GM19395 (cell line): ENCODE measurements at regions not wholly inside any gene's neighbourhood (a gene's known extent, or its start where the extent isn't known, plus 50 kb on each side); places are given as distances from the start of the nearest gene placed in this dataset.

Experiments used
- ATAC-seq: cut with Tn5 transposase; IDR thresholded peaks from one replicate; pipeline ENCODE4 v1.9.1; 2021; ENCODE audit warnings: mild to moderate bottlenecking, moderate library complexity; ENCODE audit not compliant: unreplicated experiment

DNA sequence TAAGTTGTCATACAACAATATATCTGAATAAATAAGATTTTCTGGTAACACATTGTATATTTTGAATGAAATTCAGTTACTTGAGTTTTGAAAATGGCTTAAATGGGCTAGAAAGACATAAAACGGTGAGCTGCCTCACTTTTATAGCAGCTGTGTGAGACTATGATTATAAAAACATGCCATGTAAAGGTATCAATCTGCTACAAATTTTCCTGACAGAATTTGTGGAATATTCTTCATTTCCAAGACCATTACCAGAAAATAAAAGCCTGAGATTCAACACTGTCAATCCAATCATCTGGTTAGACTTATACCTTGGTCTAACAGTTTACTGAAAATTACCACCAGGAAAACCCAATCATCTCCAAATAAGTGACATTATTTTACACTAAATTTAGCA lies 181.1 kb downstream of the SPCS3 start:
- ATAC-seq = no peak

DNA sequence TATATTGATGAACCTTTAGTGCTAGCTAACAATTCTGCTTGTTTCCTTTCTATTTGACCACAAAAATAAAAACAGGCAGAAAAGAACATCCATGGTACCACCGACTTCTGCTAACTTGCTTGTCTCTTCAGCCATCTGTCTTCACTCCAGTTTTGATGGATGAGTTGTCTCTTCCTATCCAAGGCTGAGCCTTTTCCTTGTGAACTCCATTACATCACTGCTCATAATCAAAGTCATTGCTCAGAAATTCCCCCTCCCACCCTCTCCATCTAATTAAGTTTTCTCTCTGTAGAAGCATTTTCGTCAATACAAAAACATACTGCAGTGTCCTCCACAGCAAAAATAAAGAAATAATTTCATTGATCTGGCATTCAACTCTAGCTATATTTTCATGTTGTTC lies 184.4 kb downstream of the SPCS3 start:
- ATAC-seq = no peak

DNA sequence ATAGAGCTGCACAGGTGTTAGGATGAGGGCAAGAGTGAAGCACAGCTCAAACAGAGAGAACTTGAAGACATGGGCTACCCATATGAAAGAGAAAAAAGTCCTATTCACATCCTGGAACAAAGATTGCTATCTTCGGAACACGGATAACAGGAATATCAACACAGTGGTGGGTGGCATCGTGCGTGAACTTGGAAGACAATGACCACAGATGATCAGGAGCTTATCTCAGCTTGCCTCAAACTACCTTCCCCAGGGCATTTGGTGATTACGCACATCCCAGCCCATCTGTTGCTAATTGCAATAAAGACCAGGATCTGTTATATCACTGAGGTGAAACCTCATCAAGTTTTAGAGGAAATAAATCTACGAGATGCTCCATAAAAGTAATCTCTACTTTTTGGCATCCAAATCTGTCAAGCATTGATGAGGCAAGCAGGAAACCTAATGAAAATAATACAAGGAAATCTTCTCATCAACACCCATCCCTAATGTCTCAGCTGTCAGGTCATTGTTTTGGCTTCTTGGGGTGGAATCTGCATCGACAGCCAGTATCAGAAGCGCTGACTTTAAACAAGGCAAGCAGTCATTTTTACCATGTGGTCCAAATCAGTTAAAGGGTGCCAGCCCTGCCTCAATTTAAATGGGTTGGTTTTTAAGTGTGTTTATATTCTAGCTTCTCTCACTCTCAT lies 188.2 kb downstream of the SPCS3 start:
- no peak for ATAC-seq

DNA sequence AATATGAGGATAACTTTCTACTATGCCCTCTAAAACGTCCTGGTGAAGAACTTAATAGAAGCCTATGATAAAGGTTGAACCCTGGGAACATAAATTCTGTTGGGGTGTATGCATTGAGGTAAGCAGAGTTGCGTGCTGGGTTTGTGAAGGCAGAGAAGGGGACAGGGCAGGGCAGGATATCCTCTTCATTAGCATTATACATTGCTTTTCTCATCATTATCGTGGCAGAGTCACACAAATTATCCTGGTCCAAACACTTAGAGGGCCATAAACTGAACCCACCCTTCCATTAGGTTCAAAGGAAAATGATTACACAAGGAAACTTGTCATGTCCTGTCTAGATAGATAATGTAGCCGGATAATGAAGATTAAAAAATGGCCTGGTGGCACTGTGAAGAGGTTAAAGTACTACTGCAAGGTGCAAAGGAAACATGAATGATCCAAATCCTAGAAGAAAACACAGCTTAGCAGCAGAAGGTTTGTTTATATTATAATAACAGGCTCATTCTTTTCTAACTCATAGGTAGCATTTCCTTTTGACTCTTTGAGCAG lies 189.1 kb downstream of the SPCS3 start:
- no peak for ATAC-seq

DNA sequence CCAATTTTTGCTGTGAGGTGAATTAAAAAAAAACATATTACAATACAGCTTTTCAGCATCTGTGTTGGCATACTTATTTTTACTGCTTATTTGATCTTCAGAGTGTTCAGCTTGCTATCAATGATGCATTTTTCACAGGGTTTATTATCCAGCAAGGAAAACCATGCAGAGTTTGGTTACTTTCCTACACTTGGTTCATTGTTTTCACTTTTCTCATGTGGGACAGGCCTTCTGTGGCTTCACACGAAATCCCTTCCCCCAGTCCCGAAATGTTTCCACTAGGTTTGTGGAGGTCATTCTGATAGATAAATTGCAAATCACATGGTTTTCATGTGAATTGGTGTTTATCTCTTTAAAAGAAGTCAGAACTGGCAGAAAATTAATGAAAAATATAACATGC lies 205.8 kb downstream of the SPCS3 start:
- no peak for ATAC-seq

DNA sequence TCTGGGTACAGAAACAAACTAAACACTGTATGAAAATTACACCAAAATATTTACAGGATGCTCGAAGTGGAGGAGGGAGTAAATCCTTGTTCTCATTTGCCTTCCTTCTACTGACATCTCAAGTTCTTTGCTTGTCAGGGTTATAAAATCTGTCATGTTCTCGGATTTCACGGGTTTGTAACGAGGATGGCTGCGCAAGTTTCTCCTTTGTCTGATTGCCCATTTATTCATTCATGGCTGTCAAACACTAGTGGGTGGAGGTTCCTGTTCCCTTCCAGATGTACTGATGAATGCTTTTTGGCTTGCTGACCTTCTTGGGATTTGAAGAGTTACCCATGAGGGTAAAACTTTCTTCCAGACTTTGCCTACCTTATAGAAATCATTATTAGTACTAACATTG lies 206.9 kb downstream of the SPCS3 start:
- ATAC-seq = no peak

DNA sequence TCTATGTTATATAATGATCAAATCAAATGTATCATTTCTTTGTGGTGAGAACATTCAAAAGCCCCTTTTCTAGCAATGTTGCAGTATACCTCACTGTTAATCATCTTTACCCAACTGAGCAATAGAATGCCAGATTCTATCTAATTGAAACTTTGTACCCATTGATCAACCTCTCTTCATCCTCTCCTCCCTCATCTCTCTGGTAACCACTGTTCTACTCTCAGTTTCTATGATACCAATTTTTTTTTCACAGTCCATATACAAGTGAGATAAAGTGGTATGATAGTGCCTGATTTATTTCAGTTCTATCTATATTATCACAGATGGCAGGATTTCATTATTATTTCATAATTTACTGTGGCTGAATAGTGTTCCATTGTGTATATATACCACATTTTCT lies 209.8 kb downstream of the SPCS3 start:
- no peak for ATAC-seq

DNA sequence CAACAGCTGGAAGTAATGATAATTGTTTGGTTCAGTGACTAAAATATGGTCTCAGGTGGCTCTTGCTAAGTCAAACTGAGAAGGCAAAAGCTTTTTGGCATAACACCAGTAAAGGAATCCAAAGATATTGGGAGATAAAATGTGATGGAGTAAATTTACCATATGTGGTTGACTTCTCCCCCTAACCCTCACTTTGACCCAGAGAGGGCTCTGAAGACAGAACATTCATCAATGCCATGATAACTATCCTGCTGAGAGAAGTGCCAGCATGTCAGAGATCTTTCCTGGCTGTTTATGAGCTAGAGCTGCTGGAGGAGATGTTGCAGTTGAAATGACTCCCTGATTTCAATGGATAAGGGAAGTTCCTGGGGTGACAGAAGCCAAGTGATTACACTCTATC lies 213.4 kb downstream of the SPCS3 start:
- ATAC-seq = no peak

DNA sequence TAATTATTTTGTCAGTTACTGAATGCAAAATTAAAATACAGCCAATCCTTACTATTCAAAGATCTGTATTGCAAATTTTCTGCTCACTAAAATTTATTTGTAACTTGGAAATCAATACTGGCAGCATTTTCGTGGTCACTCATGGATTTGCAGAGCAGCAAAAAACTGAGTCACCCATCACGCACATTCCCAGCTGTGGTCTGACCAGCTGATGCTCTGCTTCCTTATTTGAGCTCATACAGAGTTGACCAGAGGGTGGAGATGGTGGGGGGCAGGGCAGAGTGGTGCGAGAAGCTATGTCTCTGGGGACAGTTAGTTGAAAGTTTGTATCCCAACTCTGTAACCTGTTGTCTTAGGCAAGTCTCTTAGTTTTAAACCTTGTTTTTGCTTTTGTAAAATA lies 214.8 kb downstream of the SPCS3 start:
- no peak for ATAC-seq

DNA sequence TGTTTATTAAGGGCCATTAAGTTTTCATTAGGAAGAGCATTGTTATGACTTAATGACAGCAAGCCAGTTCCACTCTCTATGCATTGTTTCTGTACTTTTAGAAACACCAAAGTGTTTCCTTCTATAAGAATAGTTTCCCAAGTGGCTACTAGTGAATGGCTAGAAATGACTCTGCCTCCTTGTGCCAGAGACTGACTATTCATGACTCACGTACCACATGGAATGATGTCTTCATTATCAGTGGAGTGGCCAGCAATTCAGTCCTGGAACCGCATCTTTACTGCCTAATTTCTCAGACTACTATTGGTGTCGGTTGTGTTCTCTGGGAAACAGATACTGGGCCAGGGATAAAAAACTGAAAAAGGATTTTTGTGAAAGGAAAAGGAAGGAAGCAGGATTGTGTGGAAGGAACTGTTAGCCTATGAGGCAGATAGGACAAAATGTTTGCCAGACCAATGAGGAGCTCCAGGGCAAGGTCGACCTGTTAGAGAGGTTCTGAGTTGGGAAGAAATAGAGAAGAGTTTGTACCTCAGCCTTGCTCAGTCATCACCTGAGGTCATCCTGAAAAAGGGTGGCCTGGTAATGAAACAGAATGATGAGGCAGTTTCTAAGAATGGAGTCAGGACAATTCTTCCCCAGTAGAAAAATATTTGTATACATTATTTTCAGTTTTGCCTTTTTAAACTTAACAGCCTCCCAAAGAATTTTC lies 218.6 kb downstream of the SPCS3 start:
- ATAC-seq = no peak

DNA sequence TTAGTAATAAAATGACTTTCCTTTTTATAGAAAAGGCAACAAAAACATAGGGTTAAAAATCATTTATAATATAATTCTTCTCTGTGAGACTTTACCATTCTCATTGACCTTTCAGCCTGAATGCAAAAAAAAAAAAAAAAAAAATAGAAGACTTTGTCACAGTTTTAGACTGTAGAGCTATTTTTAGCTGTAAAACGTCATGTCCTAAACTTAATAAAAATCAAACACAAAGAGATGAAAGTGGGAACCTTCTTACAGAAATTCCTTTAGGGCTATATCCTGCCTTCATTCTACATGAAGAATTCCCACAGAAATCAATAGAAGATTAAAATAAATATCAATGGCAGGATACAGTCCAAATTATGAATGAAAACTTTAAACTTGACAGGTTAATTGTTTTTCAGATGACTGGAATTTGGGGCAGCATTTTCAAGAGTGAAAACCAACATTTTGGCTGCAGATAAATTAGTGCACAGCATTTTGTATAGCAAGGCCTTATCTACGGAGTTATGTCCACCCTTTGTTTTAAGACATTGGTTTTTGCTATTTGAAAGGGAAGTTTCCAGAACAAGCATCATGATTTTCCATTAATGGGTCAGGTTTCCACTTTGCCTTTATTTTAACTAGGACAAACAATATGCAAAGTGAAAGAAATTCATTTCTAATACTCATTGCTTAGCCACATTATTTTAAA lies 219.5 kb downstream of the SPCS3 start:
- ATAC-seq = no peak

DNA sequence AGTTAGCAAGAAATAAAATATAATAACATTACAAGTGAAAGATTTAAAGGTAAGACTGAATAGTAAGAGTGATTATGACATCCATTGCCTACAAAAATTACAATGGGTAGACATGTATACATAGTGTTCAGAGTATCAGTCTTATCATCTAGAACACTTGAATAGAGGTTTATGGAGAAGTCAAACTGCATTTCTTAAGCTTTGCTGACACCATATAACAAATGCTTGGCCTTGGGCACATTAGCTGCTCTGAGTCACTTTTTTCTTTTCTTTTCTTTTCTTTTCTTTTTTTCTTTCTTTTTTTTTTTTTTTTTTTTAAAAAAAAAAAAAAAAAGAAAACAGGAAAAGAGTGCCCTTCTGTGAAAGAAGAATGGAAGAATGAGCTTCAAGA lies 220.0 kb downstream of the SPCS3 start:
- ATAC-seq = no peak

DNA sequence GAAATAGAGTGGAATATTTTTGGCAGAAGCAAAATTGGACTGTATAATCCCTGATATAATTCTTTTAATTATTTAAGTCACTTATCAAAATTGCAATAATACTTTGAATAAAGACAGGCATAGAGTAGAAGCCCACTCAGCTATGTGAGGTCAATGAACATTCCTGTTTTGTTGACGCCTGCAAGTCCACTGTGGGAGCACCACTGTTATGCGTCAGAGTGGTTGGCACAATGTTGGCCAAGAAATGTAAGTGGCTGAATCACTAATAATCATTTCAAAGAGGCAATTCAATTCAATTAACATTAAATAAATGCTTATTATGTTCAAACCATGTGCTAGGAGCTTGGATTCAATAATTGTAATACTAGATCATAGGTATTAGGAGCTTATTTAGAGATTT lies 221.0 kb downstream of the SPCS3 start:
- ATAC-seq = no peak

DNA sequence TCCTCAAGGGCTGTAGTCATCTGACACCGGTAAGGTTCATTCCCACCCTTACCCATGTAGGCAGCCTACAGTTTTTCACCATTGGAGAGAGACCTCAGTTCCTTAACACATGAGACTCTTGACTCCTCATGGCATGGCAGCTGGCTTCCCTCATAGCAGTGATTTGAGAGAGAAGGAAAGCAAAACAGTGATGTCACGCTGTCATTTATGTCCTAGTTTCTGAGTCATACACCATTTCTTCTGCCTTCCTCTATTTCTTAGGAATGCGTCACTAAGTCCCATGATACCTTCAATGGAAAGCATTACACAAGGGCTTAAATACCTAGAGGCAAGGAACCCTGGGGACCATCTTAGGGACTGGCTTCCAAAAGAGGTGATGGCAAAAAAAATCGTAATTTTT lies 226.1 kb downstream of the SPCS3 start:
- ATAC-seq = no peak

DNA sequence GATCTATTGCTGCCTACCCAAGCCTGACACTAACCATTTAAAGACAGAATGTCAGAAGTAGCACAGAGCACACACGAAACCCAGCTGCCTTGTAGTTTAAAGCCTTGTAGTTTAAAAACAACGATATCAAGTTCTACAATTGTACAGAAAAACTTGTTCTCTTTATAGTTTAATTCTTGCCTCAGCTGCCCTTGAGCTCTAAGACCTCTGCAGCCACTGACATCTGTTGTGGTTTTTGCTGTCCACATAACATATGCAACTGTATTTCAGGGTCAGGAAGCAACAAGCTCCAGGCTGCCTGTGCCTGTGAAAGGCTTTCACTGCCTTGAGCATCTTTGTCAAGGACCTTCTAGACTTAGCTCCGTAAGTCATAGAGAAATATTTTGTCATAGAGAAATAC lies 227.2 kb downstream of the SPCS3 start:
- no peak for ATAC-seq

DNA sequence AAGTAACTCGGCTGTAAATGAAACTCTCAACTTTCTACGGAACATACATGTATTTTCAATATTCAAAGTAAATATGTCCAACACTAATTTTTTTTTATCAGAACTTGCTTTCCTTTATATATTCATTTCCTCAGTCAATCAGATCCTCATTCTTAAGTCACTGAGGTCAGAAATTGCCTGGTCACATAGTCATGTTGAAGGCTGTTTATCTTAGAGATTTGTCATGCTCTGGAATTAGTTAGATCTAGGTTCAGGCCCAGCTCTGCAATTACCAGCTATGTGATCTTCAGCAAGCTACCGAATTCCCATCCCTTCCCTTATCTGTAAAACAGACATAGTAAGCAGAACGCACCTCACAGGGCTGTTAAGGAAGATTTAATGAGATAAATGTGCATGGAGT lies 228.8 kb downstream of the SPCS3 start:
- no peak for ATAC-seq

DNA sequence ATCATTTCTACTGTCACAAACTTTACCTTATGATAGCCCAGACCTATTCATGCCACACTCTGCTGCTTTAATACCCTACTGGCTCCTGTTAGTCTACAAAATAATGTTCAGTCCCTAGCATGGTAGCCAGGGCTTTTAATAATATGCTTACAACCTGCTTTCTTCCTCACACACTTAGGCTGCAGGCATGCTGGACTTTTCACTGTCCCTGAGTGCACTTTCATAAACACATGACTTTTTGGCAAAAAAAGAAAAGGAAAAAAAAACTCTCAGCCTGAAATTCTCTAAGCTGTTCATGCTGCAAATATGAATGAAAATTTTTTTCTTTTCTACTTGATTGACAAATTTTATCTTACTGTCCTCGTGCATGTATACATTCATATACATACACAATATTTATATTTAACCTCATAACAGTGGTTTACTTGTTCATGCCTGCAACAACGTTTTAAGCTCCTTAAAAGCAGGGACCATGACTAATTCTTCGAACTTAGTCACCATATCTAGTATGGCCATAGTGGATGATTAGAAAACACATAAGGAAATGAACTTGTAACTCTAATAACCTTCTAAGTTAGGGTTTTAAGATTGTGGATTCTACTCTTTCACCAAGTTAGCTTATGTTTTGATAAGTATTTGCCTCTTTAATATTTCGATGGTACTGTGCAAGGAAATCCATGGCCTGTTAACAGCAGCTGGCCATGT lies 229.5 kb downstream of the SPCS3 start:
- ATAC-seq = no peak

DNA sequence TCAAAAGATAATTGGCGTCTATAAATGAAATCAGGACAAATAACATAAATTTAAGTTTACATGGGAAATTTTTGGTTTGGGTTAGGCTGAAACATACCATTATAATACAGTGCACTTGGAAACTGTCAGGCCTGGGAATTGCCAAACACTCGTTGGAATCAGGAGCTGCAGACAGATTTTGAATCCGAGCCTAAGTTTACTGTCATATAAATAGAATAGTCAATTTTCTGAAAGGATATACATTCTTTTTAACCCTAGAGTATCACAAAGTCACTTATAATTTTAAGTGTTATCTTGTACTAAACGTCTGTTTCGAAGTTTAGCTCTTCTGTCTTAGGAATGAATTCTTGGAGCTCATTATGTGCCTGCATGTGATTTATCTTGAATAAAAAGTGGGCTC lies 234.1 kb downstream of the VEGFC start:
- no peak for ATAC-seq

DNA sequence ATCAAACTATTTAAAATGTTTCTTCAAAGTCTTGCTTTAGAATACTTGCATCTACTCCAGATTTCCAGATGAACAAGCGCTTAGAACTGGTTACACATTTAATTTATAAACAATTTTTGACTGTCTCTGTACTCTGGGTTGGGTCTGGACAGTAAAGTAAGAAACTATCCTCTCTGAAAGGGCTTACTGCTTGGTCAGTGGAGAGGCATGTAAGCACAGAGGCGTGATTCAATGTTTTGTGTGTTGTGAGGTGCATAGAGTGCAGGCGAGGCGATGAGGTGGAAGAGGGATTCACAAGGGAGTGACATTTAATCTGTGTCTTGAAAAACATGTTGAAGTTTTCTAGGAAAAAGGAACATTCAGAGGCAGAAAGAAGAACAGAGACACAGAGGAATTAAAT lies 231.4 kb downstream of the VEGFC start:
- no peak for ATAC-seq

DNA sequence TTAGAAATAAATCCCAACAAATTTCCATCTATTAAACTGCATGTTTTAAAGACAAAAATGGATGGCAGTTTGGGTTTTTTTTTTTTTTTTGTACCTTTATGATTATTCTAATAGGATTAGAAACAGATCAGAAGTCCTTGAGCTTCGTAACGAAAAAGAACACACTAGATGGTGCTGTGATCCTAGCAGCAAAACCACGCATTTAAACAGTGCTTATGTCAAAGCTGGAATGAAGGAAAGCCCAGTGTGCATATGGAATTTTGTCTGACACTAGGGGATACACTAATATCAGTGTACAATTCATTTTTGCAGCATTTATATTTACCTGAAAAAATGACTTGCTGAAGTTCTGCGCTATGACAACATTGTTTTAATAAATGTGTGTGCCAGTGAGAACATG lies 229.1 kb downstream of the VEGFC start:
- ATAC-seq = no peak

DNA sequence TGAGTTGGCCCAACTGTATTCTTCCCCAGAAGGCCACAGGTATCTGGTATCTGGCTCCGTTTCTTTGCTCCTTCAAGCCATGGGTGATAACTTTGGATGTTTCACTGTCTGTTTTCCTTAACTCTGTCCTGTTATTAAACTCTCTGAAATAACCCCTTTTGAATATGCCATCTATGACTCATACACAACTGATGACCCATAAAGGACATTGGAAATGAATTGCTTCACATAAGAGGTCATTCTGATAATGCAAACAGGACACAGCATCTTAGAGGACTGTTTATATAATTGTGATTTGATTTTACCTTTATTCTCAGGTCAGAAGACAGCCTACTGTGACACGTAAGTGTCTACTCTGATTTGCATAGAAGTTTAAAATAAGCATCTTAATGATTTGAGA lies 227.7 kb downstream of the VEGFC start:
- ATAC-seq = no peak
